ENCODE measurements at regions not wholly inside any gene's neighbourhood (a gene's known extent, or its start where the extent isn't known, plus 50 kb on each side); places are given as distances from the start of the nearest gene placed in this dataset.

DNA sequence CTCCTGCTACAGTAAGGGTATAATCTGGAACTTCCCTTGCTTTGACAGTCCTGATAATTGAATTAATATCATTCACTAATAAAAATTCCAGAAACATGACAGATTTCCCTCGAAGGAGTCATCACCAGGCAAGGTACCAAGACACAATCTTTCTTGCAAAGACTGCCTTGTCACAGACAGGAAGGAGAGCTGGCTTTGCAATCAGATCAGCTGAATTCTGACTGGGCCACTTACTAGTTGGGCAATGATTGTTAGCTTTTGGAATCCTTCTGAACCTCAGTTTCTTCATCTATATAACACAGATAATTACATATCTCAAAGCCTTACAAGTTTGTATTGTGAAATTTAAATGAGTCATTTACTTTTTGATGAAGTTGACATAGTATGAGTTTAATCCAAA, 344.2 kb downstream of the RFPL4B start:
- TF ChIP-seq POLR2A (IDR thresholded peaks at IDR 0.05; ENCODE audit: low read length) (no peak), GATA1 (IDR thresholded peaks at IDR 0.05; ENCODE audit: low read depth, low read length) (no peak)
